Renal pelvis (tissue), 1 donor: ENCODE measurements at regions not wholly inside any gene's neighbourhood (a gene's known extent, or its start where the extent isn't known, plus 50 kb on each side); places are given as distances from the start of the nearest gene placed in this dataset.

Experiments
- DNase-seq: peaks from one replicate; pipeline ENCODE4 v3.0.0-alpha.2; 2013

DNA sequence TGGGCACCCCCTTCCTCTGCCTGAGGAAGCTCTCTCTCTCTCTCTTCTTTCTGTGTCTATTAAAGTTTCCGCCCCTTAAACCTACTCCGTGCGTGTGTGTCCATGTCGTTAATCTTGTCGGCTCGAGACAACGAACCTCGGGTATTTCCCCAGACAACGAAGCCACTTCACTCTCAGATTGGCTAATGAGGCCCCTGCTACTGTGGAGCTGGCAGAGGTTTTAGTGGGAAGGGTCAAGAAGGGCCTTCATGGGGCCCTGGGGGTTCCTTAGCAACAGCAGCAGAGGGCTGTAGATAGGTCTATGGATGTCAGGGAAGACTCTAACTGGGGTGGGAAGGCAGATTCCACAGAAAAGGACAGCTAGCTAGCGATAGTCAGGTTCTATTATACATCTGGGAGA lies 239.8 kb upstream of the RAB4A start:
- no peak for DNase-seq

DNA sequence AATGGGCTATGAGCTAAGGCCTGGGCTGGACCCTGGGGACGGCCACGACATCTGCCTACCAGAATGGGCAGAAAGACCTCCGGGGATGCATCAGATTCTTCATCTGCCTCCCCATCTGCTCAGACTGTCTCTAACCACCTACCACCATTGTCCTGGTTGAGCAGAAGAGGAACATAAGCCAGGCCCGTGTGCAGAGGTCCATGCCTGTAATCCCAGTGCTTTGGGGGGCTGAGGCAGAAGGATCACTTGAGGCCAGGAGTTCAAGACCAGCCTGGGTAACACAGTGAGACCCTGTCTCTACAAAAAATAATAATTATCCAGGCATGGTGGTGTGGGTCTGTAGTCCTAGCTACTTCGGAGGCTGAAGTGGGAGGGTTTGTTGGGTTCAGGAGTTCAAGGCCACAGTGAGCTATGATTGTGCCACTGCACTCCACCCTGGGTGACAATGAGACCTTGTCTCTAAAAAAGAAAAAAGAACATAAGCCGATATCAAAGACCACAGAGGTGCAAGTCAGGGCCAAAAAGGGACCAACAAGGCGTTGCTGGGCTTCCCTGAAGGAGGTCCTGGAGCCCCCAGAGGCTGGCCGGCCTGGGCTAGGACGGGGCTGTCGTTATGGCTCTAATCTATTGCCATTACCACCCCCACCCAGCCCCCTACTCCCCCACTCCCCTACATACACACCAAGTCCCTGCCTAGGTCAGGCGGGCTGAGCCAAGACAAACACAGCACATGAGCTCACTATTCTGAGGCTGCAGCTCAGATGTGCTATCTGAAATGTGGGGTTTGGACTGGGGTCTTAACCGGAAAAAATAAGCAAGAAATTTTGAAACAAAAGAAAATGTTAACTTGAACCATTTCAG lies 239.2 kb upstream of the RAB4A start:
- DNase-seq: no peak

- no peak for DNase-seq
Observed at GRCh38 chr1:229032375-229032774, 238.5 kb upstream of the RAB4A start.

GRCh38 chr1:229033480-229033879 lies 237.4 kb upstream of the RAB4A start:
- no peak for DNase-seq

DNA sequence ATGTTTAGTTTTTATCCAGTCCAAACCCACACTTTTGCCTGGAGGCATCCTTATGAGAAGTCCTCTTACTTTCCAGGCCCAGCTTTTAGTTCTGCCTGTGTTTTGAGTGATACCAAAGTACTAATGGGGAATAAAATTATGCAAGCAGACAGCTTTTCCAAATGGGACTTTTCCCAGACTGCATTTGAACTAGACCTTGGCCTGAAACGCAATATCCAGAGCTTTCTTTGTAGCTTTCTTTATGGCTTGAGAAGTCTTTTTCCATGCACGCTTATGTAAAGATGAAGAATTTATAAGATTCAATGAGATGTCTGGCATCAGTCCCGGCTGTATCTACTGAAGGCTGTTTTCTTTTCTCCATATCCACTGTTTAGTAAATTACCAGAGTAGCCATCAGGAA lies 236.6 kb upstream of the RAB4A start:
- DNase-seq: no peak

DNA sequence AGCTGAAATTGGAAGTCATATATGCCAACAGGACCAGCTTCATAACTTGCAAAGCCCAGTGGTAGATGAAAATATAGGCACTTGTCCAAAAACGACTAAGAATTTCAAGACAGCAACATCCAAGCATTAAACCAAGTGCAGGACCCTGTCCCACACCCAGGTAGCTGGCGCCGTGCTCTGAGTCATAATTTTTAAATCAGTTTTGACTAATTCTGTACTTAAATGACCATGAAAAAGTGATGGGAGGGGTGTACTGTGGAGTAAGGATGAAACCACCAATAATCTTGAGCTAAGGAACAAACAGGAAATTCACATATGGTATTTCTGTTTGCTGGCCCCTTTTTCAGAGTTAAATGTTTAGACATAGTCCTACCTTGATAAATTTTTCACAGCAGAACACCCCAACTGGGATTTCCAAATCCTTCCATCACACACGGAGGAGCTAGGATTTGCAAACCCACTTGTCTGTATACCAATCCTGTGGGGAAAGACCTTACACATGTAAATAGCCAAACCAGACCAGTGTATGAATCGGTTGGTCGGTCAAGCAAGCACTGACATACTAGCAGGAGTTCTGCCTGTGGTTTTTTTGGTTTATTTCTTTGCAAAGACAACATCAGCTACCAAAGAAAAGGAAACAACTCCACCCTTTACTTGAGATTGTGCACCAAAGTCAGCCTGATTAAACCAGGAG lies 235.7 kb upstream of the RAB4A start:
- DNase-seq: no peak

DNA sequence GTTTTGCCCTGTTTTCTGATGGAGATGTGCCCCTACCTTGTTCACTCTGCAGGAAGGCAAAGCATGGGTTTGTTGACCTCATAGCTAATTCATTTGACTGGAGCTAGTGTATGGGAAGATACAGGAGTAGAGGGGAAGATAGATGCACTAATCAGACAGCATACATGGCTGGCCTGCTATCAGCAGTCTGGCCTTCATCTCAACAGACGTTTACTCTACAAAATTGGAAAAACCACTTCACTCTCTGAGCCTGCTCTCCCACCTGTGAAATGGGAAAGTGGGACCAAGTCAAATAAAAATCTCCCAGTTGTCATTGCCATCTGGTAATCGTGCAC lies 235.2 kb upstream of the RAB4A start:
- no peak for DNase-seq

- DNase-seq: no peak
Observed at GRCh38 chr1:229037806-229038405, 233.0 kb upstream of the RAB4A start.

DNA sequence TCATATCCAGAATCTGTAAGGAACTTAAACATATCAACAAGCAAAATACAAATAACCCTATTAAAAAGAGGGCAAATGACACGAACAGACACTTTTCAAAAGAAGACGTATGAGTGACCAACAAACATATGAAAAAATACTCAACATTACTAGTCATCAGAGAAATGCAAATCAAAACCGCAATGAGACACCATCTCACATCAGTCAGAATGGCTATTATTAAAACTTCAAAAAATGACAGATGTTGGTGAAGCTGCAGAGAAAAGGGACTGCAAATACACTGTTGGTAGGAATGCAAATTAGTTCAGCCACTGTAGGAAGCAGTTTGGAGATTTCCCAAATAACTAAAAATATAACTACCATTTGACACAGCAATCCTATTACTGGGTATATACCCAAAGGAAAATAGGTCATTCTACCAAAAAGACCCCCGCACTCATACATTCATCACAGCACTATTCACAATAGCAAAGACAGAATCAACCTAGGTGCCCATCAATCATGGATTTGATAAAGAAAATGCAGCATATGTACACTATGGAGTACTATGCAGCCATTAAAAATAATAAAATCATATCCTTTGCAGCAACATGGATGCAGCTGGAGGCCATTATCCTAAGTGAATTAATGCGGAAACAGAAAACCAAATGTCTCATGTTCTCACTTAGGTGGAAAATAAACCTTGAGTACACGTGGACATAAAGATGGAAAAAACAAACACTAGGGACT lies 230.1 kb upstream of the RAB4A start:
- DNase-seq: no peak

- no peak for DNase-seq
Observed at GRCh38 chr1:229041946-229042345, 229.0 kb upstream of the RAB4A start.

- no peak for DNase-seq
Observed at GRCh38 chr1:229042482-229042881, 228.4 kb upstream of the RAB4A start.

DNA sequence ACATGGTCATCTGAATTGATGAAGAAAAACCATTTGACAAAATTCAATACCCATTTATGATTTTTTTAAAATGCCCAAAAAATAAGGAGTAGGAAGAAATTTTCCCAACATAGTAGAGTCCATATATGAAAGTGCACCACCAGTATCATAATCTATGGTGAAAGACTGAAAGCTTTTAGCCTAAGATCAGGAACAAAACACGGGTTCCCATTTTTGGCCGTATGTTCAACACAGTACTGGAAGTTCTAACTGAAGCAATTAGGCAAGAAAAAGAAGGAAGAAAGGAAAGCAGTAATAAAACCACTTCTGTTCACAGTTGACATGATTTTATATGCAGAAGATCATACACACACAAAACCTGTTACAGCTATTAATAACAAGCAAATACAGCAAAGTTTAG lies 227.8 kb upstream of the RAB4A start:
- DNase-seq: no peak

- DNase-seq: no peak
Observed at GRCh38 chr1:229046251-229046853, 224.6 kb upstream of the RAB4A start.

DNA sequence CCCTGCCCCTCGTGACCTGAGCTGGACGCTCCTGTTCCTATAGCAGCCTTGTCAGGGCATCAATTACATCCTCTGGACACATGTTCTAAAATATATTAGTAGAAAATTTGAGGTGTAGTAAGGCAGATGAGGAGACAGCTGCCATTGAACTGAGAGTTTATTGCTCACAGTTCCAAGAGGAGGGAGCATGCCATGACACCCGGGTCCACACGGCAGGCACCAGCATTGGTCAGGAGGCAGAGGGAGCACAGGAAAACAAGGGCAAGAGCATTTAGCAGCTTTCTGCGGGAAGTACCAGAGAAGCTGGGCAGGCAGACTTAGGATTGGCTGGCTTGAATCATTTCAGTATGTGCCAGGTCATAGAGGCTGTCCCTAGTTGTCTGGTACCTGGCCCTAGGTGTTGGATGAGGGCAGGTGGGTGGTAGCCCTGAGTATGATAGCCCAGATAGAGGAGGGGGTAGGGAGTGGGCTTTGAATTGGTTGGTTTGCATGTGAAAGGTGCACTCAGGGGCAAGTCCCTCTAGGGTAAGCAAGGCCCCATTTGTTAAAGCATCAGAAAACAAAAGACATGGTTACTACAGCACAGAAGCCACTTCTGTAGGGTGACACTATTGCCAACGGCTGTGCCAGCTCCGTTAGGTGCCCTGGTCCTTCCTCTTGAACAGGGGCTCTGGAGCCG lies 223.6 kb upstream of the RAB4A start:
- DNase-seq: no peak

DNA sequence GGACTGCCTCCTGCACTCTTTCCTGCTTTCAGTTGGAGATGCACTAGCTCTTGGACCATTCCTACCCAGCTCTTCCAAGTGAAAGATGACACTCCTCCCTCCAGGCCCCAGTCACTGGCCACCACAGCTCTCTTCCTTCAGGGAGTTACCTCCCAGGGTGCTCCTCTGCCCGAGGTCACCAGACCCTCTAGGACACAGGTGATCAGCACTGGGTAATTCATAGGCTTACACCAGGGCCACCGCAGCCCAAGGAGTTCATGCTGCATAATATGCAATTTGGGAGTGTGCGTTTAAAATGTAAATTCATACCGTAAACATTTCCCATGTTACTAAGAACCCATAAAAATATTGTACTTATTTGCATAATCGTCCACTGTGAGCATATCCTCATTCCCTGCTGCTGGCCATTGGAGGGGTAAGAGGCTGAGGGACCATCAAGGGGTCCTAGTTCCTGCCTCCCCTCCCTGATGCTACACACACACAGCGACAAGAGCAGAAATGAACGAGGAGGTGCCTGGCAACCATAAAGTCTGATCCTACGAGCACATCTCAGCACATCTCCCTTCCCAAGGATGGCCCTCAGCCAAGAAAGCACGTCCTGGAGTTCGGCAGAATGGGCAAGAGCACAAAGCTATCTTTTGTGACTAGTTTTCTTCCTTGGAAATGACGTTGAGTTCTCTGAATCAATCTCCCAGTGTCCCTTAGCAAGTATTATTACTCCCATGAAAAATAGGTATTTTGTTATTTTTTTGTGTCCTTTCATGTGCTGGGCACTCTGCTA lies 222.9 kb upstream of the RAB4A start:
- DNase-seq: no peak

GRCh38 chr1:229048896-229049295 lies 222.0 kb upstream of the RAB4A start:
- DNase-seq: no peak

DNA sequence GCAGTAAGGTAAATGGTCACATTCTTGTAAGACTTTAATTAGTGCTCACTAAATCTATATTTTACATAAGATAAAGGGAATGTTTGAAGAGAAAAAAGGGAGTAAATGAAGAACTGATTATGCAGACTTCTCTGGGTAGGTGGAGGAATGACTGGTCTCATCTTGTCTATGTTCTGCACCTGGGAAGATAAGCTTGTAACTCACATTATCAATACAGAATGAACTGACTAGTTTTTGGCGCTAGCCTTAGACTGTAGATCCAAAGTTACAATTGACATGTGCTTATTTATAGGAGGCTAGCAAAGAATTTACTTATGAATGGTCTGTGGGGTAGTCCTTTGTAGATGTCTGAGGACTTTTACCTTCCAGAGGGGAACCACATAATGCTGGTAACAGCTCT lies 214.9 kb upstream of the RAB4A start:
- DNase-seq: no peak

GRCh38 chr1:229058111-229058561 lies 212.8 kb upstream of the RAB4A start:
- no peak for DNase-seq

- DNase-seq: no peak
Observed at GRCh38 chr1:229058729-229059128, 212.2 kb upstream of the RAB4A start.

GRCh38 chr1:229059671-229060539 lies 211.0 kb upstream of the RAB4A start:
- DNase-seq: peak; percentile 28
